PC-9 (cell line): ENCODE measurements at regions not wholly inside any gene's neighbourhood (a gene's known extent, or its start where the extent isn't known, plus 50 kb on each side); places are given as distances from the start of the nearest gene placed in this dataset.

Experiments used
- EZH2 ChIP-seq: fragments of 200-600 bp; sonication (generic); IDR thresholded peaks from 2 replicates; pipeline ENCODE4 v1.8.0; 2017; ENCODE audit warnings: antibody characterized with exemption, low read depth
- TF ChIP-seq, protein P1 (sequence below): fragments of 200-600 bp; sonication (generic); conservative IDR thresholded peaks from 2 replicates; pipeline ENCODE4 v1.6.1; 2017; ENCODE audit warnings: mixed run types, antibody characterized with exemption, mild to moderate bottlenecking, moderate library complexity

DNA sequence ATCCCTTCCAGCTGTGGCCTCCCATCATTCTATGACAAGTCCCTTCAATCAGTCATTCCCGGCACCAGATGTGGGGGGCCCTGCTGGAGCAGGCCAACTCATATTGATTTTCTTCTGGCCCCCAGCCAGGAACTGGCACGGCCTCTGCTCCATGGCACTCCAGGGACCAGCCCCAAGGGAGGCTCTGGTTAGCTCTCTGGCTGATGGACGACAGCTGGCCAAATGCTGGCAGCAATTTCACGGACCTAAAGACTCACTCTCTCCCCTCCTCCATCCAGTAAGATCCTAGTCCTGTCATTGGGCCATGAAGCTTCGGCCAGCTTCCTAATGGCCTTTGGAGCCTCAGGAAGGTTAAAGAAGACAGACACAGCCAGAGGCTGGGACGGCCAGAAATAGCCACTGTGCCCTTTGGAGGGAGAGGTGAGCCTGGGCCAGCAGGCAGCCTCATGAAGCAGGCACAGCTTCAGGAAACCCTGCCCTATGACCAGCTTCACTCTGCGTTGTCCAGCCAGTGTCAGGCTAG is 131.0 kb downstream of the MEX3B start:
- TF ChIP-seq, protein P1, sequence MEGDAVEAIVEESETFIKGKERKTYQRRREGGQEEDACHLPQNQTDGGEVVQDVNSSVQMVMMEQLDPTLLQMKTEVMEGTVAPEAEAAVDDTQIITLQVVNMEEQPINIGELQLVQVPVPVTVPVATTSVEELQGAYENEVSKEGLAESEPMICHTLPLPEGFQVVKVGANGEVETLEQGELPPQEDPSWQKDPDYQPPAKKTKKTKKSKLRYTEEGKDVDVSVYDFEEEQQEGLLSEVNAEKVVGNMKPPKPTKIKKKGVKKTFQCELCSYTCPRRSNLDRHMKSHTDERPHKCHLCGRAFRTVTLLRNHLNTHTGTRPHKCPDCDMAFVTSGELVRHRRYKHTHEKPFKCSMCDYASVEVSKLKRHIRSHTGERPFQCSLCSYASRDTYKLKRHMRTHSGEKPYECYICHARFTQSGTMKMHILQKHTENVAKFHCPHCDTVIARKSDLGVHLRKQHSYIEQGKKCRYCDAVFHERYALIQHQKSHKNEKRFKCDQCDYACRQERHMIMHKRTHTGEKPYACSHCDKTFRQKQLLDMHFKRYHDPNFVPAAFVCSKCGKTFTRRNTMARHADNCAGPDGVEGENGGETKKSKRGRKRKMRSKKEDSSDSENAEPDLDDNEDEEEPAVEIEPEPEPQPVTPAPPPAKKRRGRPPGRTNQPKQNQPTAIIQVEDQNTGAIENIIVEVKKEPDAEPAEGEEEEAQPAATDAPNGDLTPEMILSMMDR, result no peak
- TF ChIP-seq EZH2, result no peak
